HG03520 (cell line): ENCODE measurements at regions not wholly inside any gene's neighbourhood (a gene's known extent, or its start where the extent isn't known, plus 50 kb on each side); places are given as distances from the start of the nearest gene placed in this dataset.

Experiments used
- ATAC-seq: cut with Tn5 transposase; IDR thresholded peaks from one replicate; pipeline ENCODE4 v1.9.1; 2021; ENCODE audit warnings: mild to moderate bottlenecking, moderate library complexity; ENCODE audit not compliant: unreplicated experiment

DNA sequence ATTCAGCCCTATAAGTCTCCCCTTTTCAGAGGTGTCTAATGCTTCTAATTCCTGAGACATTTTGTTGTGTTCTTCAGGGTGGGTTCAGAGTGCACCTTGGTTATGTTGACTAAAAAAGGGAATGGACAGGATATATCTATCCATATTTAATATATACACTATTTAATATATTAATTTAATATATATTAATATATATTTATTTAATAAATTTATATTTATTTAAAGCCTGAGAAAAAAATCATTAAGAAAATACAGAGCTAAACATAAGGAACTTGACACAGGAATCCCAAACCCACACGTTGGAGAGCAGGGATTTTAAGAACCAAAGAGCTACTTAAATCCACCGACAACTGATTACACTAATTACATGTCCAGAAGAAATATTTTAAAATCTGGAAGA, 674.2 kb upstream of the KIRREL3 start:
- ATAC-seq: no peak

DNA sequence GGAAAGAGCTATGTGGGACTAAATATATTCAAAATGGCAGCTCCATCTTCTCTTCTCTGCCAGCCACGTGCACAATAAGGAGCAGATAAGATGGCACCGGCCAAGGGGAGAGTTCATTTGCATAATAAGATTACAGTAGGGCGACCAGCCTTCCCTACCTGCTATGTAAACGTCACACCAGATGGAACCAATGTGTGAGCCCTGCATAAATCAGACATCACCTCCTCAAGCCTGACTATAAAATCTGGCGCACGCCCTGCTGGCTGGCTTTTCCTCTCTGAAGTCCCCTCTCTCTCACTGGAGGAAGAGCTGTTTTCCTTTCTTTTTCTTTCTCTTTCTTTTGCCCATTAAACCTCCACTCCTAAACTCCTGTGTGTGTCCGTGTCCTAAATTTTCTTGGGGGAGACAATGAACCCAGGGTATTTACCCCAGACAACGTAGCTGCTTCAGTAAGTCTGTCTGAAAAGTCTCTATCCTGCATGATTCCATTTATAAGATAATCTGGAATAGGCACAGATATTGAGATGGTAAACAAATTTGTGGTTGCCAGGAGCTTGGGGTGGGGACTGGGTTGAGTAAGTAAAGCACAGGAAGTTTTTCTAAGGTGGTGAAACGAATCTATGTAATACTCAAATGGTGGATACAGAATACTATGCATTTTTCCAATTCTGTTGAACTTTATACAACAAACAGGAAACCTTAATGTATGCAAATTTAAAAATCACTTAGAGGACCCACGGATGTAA, 670.0 kb upstream of the KIRREL3 start:
- ATAC-seq: no peak

DNA sequence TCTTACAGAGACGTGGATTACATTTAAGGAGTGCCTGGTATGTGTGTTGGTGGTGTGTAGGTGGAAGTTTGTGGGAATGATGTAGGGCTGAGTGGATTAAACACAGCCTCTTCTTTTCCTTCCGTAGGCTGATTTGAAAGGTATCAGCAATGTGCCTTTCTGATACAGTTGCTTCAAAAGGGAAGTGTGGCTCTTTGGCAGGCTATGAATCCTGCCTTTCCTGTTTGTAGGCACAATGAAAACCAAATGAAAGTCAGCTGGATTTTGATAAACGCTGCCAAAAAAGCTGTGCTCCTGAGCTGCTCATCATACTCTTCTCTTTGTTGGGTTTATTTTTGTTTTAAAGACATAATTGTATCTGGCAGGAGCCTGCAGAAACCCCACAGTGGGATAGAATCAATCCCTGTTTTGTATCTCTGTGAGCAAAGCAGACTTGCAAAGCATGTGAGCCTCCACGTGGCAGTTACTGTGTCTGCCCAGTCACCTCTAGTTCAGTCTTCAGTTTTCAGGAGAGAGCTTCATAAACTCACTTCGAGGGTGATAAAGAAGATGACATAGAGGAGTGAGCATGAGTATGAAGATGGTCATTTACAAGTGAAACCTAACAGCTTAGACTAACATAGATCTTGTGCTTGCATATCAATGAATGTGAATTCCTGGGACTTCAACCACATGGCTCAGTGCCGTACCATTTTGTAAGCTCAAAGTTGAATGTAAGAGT, 655.7 kb upstream of the KIRREL3 start:
- no peak for ATAC-seq

DNA sequence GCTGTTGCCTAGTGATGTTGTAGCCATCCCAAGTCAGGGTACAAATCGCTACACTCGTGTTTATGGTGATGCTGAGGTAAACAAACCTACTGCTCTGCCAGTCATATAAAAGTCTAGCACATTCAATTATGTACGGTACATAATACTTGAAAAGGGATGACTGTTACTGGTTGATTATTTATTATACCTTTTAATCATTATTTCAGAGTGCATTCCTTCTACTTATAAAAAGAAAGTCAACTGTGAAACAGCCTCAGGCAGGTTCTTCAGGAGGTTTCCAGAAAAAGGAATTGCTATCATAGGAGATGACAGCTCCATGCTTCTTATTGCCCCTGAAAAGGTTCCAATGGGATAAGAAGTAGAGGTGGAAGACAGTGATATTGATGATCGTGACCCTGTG, 652.5 kb upstream of the KIRREL3 start:
- no peak for ATAC-seq

DNA sequence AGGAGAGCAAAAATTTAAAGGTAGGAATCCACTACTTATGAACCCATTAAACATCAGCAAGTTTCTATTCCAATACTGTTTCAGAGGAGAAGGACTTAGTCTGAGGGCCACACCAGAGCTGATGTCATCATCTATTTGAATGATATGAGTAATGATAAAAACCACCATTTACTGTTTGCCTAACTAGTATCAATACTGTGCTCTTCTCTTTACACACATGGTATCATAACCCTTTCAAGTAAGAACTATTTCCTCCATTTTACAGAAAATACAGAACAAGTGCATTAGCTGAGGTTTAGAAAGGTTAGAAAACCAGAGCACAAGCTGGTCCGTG, 651.3 kb upstream of the KIRREL3 start:
- no peak for ATAC-seq

DNA sequence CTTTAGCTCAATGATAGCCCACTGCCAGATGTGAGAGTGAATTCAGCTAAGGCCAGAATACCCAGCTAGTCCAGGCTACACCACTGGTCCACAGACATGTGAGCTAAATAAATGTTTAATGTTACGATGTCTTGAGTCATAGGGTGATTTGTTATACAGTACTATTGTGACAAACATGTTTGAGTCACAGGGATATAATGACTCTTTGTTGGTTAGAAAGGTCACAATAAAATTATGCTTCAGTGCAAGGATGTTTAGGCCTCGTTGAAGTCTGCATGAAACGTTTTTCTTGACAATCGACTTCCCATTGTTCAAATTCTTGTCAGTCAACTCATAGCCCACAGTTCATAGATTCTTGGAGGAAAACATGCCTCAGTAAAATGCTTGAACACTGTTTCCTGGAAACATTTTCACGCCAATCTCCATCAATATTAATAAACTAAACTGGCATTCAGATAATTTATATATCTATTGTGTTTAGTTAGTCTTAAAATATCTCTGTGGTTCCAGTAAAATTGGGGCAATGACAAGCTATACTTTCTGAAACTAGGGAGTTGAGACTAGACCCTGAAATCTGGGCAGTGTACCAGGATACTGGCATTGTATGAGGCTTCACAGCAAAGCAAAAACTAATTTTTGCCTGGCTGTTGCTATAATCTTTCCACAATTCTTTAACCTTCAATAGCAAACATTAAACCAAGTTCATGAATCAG, 650.8 kb upstream of the KIRREL3 start:
- no peak for ATAC-seq

DNA sequence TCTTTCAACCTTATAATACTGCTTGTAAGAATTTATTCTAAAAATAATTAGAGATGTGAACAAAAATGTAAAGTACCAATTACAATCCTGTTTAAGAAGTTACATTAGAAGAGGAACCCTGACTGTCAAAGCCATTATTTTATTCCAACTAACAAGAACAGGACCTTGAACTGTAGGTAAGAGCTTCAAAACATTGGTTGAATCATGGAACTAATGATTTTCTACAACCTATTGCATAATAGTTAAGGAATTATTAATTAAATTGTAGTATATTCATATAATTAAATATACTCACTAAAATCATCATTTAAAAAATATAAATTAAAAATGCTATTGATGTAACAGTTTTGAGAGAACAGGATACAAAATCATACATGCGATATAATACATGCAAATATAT, 649.4 kb upstream of the KIRREL3 start:
- ATAC-seq: no peak

DNA sequence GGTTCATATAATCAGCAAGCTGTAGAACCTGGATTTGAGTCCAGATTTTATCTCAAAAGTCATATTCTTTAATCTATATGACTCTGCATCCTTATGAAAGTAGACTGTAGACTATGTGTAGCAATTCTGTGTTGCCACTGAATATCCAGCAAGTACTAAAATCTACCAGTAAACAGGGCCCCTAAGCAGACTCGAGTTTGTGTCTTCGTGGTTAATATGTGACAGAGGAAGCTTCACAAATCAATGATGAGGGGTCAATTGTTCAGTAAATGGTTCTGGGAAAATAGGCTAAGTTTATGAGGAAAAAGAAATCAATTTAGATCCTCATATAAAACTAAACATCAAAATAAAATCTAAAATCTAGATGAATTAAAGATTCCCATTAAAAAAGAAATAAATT, 648.5 kb upstream of the KIRREL3 start:
- no peak for ATAC-seq

DNA sequence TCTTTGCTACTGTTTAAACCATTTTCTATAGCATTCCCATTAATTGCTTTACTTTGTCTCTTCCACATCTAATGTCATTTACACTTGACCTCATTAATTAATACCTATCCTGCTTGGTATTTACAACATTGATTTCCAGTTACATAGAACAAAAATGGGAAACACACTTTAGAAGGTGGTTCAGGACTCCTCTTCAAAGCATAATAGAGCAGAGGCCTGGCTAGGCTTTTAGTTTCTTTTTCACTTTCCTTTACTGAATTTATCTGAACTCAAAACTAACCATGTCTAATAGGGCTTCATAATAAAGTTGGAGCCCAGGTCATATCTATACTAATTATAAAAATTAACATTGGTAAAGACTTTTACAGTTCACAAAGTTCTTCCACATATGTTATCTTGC, 648.0 kb upstream of the KIRREL3 start:
- no peak for ATAC-seq

DNA sequence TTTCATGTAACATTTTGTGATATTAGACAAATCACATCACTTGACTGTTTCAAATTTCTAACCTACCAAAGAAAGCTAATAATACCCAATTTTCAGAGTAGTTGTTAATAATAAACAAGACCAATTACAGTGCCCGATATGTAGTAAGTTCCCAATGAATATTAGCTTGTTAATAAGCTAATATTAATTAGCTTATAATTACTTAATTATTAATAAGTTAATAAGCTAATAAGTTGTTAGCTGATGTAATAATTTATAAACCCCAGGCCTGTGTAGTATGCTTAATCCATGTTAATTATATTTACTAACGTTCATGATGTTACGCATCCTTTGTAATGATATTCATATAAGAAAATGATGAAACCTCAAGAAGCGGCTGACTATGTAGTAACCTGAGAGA, 643.8 kb upstream of the KIRREL3 start:
- ATAC-seq: no peak

DNA sequence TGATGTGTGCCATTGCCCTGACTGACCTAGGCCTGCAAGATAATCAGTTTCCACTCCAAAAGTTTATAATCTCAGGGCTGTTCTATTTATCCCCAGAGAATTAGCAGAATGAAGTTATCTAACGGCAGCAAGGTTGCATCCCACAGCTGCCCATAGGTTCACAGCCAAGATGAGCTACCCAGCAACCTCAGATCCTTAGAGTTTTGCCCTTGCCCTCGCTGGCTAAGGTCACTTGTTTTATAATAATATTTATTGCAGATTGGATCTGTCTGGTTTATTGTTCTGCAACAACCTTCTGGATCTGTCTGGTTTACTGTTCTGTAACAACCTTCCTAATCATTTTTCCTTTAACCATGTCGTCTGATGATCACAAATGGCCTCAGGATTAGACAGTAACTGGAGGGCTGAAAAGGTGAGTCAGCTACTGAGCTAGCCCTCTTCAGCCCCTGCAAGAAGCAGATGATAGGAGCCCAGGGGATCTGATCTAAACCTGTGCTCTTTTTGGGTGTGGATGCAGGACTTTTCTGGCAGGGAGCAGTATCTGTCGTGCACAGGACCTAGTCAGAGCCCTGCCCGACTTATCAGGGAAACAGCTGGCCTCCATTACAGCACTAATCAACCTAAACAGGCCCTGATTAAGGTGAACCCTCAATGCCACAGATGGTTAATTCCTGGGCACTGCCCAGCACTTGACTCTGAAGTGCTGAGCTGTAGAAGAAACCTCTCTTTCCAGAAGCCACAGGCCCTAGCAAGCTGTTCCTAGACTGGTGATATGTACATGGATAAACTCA, 642.9 kb upstream of the KIRREL3 start:
- ATAC-seq: no peak

DNA sequence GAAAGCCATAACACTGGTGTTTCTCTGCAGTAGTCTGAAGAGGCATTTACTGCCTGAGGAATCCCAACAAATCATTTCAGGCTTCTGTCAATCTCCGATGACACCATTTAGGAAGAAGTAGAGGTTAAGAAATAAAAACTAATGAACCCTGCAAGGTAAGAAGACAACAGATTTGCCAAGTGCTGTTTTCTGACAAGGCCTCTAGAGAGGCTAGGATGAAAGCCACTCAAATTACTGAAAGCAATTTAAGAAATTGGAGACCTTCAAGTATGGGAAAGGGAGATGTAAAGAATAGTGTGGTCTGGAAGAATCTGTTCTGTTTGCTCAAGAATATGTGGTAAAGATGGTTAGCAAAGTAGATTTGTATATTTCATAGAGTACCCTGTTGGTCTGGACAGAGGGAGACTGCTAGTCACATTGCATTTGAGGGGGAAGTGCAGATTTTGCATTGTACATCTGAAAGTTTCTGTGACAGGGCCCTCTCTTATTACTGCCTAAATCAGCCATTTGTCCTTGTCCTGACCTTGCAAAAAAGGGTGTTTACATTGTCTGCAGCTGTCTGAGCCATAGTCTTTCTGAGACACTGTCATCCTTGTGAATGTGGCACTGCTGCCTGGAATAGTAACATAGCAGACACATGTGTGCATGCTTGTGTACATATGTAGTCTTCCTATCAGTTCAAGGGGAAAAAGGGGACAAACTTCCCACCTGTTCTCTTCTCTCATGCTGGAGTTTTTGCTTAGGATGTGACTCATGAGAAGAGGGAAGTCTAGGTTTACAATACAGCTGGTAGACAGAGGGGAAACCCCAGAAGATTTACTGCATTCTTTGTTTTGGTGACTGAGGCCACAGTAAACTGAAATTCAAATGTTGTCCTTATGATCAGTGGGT, 640.2 kb upstream of the KIRREL3 start:
- ATAC-seq: peak; percentile 51

DNA sequence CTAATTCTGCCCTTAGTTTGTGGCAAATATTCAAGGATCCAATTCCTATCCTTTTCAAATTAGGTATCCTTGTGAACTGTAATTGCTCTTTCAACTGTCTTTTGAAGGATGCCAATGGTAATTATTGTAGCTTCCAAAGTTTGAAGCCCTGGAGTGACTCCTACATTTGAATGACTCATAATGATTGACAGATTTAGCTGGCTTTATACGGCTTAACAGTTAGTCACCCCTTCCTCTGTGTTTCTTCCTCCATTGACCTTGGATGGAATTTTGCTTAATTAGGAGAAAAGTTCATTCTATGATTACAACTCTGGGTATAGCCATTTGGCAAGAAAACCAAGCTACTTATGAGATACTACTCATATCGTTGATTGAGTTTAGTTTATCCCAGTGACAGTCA, 639.3 kb upstream of the KIRREL3 start:
- no peak for ATAC-seq

DNA sequence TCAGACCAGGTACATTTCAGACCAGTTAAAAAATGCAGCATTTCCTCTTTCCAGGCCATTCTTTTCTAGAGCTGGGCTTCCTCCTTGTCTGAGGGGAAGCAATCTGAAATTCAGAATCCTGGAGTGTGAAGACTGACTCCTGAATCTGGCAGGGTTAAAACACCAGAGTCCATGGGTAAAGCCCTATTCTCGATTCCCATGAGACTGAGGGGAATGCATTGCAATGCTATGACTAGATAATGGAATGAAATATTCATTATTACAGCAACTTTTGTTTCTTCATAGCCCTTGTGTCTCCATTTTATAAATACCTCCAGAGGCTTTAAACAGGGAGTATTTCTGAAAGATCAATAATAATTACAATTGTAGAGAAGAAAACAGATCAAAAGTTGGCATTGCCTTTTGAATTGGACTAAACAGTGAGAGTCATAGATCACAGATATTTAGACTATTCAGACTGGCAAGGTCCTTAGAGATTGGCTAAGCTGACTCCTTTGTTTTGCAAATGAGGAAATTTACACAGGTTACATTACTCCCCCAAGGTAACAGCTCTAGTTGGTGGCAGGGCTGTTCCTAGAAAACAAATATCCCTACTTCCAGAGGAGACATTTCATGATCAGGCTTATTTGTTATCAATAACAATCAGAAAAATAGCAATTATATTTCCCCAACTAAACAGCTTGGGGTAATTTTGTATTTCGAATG, 632.6 kb upstream of the KIRREL3 start:
- ATAC-seq: no peak

DNA sequence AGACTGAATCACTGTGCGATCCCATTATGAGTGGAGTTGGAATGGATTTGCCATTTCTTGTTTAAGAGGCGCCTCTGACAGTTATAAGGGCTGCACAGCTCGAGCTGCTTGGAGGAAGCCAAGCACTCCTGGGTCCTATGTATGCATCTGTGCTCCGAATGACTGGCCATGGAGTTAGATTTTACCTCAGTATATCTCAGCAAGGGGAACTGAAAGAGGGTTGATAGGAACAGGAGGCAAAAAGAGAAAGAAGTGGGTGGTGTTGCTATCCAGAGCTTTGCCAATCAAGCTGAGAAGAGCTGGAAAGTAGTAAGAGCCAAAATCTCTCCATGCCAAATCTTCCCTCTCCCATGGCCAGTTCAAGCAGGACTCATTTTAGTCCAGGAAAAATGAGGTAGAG, 632.0 kb upstream of the KIRREL3 start:
- ATAC-seq: no peak

DNA sequence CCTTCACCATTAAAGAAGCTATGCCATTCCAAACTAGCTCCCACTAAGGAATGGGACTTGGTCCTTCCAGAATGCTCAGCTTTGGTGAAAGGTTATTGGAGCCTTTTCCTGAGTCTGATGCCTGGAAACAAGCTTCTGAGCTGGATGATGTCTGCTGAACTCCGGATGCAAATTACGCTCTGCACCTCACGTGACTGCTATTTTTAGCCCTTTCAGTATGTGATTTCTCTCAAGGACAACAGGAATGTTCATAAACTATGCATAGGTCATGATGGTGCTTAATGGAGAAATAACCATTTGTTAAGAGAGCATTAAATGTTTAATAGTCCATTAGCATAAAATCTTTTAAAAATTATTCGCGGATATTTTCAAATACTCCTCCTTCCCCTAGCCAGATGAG, 631.4 kb upstream of the KIRREL3 start:
- no peak for ATAC-seq

DNA sequence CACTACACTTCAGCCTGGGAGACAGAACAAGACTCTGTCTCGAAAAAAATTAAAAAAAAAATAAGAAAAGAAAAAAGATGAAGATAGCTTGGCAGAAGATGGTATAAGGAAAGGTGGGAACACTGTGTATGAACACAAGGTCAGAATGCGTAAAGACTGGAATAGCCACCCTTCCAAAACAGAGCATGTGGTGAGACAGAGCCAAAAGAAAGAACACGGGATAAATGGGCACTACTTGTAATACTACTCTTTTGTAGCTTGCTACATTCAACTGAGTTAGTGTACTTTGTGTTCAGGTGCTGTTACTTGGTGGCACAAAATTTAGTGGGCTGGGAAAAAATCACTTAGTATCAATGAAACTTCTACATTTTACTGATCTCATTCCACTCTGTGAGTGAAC, 628.6 kb upstream of the KIRREL3 start:
- no peak for ATAC-seq

DNA sequence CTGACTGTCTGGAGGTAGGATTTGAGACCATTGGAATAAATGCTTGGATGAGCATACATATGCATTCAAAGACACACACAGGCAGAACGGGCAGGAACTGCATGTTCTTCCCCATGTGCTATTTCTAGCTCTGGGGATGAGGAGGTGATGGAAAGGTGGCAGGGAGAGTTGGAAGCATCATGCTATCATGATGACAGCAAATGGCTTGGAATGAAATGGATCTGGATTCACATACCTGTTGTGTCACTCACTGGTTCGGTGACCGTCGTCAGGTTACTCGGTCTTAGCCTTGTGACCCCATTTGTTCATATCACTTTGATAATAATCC, 627.9 kb upstream of the KIRREL3 start:
- ATAC-seq: no peak

DNA sequence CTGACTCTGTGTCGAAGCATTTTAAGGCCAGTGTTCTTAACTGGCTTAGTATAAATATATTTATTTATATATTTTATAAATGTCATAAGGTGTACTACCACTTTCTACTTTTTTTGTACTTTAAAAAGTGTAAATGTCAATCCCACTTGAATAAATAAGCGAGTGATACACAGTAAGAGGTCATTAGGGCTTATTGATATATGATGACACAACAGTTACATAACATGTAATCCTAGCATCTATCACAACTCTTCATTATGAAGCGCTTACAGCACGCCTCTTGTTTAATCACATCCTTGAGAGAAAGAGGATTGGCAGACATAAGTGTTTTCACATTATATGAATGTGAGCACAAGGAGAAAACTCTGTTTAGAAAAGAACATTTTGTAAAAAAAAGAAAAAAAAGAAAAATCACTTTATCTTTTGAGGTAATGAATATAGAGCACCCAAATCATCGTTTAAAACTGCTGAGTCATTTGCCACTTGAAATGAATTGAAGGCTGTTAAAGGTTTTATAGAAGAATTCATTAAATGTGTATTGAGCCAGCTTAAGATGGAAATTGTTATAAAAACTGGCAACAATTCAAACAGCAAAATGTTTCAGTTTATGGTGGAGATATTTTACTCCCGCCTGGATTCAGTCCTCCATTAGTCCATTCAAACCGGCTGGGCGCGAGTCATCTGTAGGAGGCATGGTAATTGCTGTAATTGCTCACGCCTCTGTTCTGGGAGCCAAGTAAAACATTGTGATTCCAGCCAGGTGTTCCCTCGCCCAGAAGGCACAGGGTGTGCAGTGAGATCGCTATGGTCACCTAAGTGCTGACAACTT, 627.3 kb upstream of the KIRREL3 start:
- no peak for ATAC-seq
